GM10248 (cell line): ENCODE measurements at regions not wholly inside any gene's neighbourhood (a gene's known extent, or its start where the extent isn't known, plus 50 kb on each side); places are given as distances from the start of the nearest gene placed in this dataset.
"Not testable (repeated sequence)": the region's sequence is repeated elsewhere in the genome, so short reads cannot be mapped to it uniquely, and the experiment has no call there.

ENCODE experiments used
- CTCF ChIA-PET: fragments of 300-600 bp; sonication (Branson Sonifier 250); formaldehyde crosslinking; extraction: SDS; loops from one replicate; lab custom pipeline; 2021; ENCODE audit warnings: antibody characterized with exemption; lab: Yijun Ruan, JAX
- POLR2A ChIA-PET: fragments of 350-650 bp; sonication (Branson Sonifier 250); formaldehyde crosslinking; extraction: SDS; loops from one replicate; lab custom pipeline; 2020; ENCODE audit warnings: antibody characterized with exemption; lab: Yijun Ruan, JAX
- DNase-seq: peaks from one replicate; pipeline ENCODE4 v3.0.0; 2012; ENCODE audit errors: extremely low spot score
- TF ChIP-seq, protein P1 (sequence below): IDR thresholded peaks from 2 replicates; pipeline ENCODE4 v1.5.1; 2012; ENCODE audit warnings: mild to moderate bottlenecking, low read depth; ENCODE audit errors: extremely low read depth, missing control alignments, control extremely low read depth

DNA sequence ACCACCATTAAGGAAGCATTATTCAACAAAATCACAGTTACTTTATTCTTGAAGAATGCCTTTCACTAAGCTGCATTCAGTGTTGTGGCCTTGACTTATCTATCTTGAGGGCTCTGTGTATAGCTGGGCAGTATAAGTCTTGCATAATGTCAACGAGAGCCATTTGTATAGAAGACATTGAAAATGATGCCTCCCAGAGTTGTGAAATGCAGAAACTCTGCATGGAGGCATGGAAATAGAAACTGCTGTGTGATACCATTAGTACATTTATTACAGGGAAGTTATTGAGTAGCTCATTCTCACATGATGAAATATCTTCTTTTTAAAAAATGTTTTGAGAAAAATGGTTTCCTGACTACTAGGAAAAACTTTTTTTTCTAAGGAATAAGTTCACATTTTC is 111.4 kb upstream of the SNX7 start:
- TF ChIP-seq, protein P1, sequence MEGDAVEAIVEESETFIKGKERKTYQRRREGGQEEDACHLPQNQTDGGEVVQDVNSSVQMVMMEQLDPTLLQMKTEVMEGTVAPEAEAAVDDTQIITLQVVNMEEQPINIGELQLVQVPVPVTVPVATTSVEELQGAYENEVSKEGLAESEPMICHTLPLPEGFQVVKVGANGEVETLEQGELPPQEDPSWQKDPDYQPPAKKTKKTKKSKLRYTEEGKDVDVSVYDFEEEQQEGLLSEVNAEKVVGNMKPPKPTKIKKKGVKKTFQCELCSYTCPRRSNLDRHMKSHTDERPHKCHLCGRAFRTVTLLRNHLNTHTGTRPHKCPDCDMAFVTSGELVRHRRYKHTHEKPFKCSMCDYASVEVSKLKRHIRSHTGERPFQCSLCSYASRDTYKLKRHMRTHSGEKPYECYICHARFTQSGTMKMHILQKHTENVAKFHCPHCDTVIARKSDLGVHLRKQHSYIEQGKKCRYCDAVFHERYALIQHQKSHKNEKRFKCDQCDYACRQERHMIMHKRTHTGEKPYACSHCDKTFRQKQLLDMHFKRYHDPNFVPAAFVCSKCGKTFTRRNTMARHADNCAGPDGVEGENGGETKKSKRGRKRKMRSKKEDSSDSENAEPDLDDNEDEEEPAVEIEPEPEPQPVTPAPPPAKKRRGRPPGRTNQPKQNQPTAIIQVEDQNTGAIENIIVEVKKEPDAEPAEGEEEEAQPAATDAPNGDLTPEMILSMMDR, result no peak
- POLR2A ChIA-PET, result no interaction called here
- CTCF ChIA-PET, result no interaction called here
- DNase-seq, result no peak

DNA sequence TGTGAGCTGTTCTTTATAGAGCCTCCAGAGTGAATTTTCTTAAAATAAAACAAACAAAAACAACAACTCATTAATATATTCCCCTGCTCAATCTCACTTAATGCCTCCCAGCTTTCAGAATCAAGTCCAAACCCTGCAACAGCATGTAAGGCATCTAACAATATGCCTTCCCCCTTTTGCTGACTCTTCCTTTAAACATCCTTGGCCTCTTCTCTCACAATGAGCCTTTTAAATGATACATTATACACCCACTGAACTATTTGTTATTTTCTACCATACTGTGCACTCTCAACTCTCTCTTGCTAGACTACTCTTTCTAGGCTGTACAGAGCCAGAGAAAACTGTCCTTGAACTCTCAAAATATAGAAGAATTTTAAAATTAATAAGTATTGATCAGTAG is 115.2 kb upstream of the SNX7 start:
- ChIA-PET CTCF (interaction anchor here (1.5 kb wide), 1 partner anchor 13 kb away, joined by 3 read pairs; no protein-coding TSS in a partner anchor), POLR2A (no interaction called here)

DNA sequence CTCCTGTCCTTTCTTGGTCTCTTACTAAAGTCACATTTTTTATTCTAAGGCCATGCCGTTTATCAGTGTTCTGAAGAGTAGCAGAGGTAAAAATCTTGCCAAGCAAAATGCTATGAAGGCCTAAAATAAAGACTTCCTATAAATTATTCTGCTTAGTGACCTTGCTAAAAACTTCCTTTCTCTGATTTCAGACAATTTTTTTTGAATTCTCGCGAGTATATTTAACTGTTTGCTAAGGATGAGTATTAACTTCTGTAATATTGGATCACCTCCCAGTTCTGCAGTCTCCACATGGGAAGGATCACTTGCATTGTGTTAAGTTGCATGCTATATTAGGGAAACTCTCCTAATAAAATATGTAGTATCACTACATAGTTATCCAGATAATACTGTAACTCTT is 123.4 kb upstream of the SNX7 start:
- DNase-seq, result no peak
- TF ChIP-seq, protein P1, result no peak
- ChIA-PET POLR2A (no interaction called here), CTCF (no interaction called here)

More for the DNA sequence above, 115.2 kb upstream of the SNX7 start:
- DNase-seq, result no peak
- TF ChIP-seq, protein P1, result no peak

DNA sequence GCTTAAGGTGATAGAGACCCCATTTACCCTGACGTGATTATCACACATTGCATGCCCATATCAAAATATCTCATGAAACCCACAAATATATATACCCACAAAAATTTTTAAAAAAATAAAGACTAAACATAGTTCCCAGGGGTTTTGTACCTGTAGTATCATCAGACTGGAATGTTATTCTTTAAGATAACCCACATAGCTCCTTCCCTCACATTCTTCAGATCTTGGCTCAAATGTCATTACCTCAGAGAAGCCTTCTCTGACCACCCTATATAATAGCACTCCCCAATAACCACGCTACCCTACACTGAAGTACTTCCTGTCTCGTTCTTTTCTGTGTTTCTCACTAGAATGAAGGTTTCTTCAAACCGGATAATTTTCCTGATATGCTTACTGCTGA is 138.3 kb upstream of the SNX7 start:
- CTCF ChIA-PET, result no interaction called here
- no peak for DNase-seq
- TF ChIP-seq, protein P1, result no peak
- POLR2A ChIA-PET, result no interaction called here

DNA sequence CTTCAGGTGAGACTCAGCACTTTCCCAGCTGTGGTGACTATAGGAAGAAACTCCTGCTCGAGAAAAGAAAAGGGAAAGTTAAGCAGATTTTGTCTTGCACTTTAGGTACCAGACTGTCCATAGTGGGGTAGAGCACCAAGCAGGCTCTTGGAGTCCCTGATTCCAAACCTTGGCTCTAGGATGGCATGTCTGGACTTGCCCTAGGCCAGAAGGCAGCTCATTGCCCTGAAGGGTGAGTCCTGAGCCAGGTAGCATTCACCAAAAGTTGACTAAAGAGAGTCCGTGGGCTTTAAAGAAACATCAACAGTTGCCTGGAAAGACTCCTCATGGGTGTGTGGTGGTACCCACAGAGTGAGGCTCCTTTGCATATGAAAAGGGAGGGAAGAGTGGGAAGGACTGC is 145.2 kb upstream of the SNX7 start:
- POLR2A ChIA-PET, result no interaction called here
- no peak for DNase-seq
- TF ChIP-seq, protein P1, result no peak
- CTCF ChIA-PET, result interaction anchor here (1.2 kb wide), 1 partner anchor 11 kb away, joined by 5 read pairs; no protein-coding TSS in a partner anchor

DNA sequence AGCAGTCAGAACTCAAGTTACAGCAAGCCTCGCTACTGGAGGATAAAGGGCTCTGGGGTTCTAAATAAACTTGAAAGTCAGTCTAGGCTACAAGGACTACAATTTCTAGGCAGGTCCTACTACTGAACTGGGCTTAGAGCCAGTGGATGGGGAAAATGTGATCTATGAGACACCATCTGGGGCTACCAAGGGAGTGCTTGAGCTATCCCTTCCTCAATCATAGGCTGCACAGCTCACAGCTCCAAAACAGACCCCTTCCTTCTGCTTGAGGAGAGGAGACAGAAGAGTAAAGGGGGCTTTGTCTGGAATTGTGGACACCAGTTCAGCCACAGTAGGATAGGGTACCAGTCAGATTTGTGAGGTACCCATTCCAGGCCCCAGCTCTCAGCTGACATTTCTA is 145.8 kb upstream of the SNX7 start:
- DNase-seq, result no peak
- POLR2A ChIA-PET, result no interaction called here
- CTCF ChIA-PET, result interaction anchor here (1.1 to 1.2 kb wide), 2 partner anchors 11 to 523 kb away, joined by 3 to 5 read pairs; no protein-coding TSS in a partner anchor
- TF ChIP-seq, protein P1, result no peak

DNA sequence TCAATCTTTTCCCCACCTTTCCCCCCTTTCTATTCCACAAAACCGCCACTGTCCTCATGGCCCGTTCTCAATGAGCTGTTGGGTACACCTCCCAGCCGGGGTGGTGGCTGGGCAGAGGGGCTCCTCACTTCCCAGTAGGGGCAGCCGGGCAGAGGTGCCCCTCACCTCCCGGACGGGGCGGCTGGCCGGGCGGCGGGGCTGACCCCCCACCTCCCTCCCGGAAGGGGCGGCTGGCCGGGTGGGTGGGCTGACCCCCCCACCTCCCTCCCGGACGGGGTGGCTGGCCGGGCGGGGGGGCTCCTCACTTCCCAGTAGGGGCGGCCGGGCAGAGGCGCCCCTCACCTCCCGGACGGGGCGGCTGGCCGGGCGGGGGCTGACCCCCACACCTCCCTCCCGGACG is 149.3 kb upstream of the SNX7 start:
- CTCF ChIA-PET, POLR2A ChIA-PET, DNase-seq: not testable (repeated sequence)
